A549 (cell line): ENCODE measurements at regions not wholly inside any gene's neighbourhood (a gene's known extent, or its start where the extent isn't known, plus 50 kb on each side); places are given as distances from the start of the nearest gene placed in this dataset.

Experiments used
- CTCF ChIP-seq: fragments of >200 bp; sonication (Bioruptor Twin); formaldehyde crosslinking; IDR thresholded peaks from 3 replicates; pipeline ENCODE4 v1.5.1; 2016
- ESRRA ChIP-seq: fragments of 150-350 bp; IDR thresholded peaks from 2 replicates; pipeline ENCODE4 v1.6.1; 2014; ENCODE audit warnings: mild to moderate bottlenecking, low read length, borderline replicate concordance
- ZFP36 ChIP-seq: fragments of 450-650 bp; IDR thresholded peaks from 2 replicates; pipeline ENCODE4 v1.6.1; 2014; ENCODE audit warnings: borderline replicate concordance; ENCODE audit not compliant: partially characterized antibody

GRCh38 chr5:18675041-18675440, 1040.8 kb downstream of the TAF11L14 start:
- TF ChIP-seq CTCF = no peak
- TF ChIP-seq ESRRA = no peak
- TF ChIP-seq ZFP36 = no peak
